CD14-positive monocyte (primary cell): ENCODE measurements at regions not wholly inside any gene's neighbourhood (a gene's known extent, or its start where the extent isn't known, plus 50 kb on each side); places are given as distances from the start of the nearest gene placed in this dataset.

Experiments used
- DNase-seq, 3 donors: peaks; one replicate each; pipeline ENCODE4 v3.0.0-alpha.2; 2011 to 2022
- H2AFZ ChIP-seq: 2 replicates; pipeline ENCODE4 v1.6.0; 2012; ENCODE audit warnings: mild to moderate bottlenecking, low read depth, low read length, inconsistent platforms; ENCODE audit not compliant: insufficient read depth, poor library complexity, severe bottlenecking
- H3K27ac ChIP-seq, 2 donors: 1 replicate in 1 of 2; 2 replicates in 1 of 2; pipeline ENCODE4 v1.5.1; 2012 to 2013; ENCODE audit warnings: low read length in 2 of 2, control low read depth in 1 of 2, inconsistent platforms in 1 of 2, low read depth in 1 of 2, mild to moderate bottlenecking in 1 of 2
- H3K27me3 ChIP-seq, 2 donors: one replicate each; pipeline versions ENCODE4 v1.6.0 to v1.6.1; 2011 to 2013; ENCODE audit warnings: low read length in 2 of 2; ENCODE audit not compliant: control insufficient read depth in 2 of 2, insufficient read depth in 2 of 2
- H3K36me3 ChIP-seq, 2 donors: replicated peaks in 1 of 2; 1 replicate in 1 of 2; 2 replicates in 1 of 2; pipeline versions ENCODE4 v1.5.1 to v1.6.1; 2012 to 2013; ENCODE audit warnings: low read length in 2 of 2, control low read depth in 1 of 2, inconsistent platforms in 1 of 2, mild to moderate bottlenecking in 1 of 2; ENCODE audit not compliant: insufficient read depth in 2 of 2, control insufficient read depth in 1 of 2
- H3K4me1 ChIP-seq, 2 donors: 1 replicate in 1 of 2; 2 replicates in 1 of 2; pipeline versions ENCODE4 v1.5.1 to v1.6.1; 2012 to 2013; ENCODE audit warnings: low read length in 2 of 2, control low read depth in 1 of 2, inconsistent platforms in 1 of 2, mild to moderate bottlenecking in 1 of 2, moderate library complexity in 1 of 2; ENCODE audit not compliant: insufficient read depth in 2 of 2, control insufficient read depth in 1 of 2
- H3K4me2 ChIP-seq: replicated peaks from 2 replicates; pipeline ENCODE3; 2012; ENCODE audit warnings: low read length, moderate library complexity, mild to moderate bottlenecking; ENCODE audit not compliant: poor library complexity, severe bottlenecking; ENCODE audit errors: extremely low read depth
- H3K4me3 ChIP-seq, 3 experiments: fragments of 200-600 bp in 1 of 3; sonication (generic) in 1 of 3; replicated peaks in 1 of 3; 1 replicate in 2 of 3; 2 replicates in 1 of 3; pipeline ENCODE4 v1.5.1; 2011 to 2013; ENCODE audit warnings: low read length in 3 of 3, mild to moderate bottlenecking in 3 of 3, control low read depth in 2 of 3, low read depth in 2 of 3, inconsistent platforms in 1 of 3, moderate library complexity in 1 of 3
- H3K79me2 ChIP-seq: 2 replicates; pipeline ENCODE4 v1.6.0; 2012; ENCODE audit warnings: mild to moderate bottlenecking, control low read depth, inconsistent platforms, low read length, moderate library complexity; ENCODE audit not compliant: insufficient read depth
- H3K9ac ChIP-seq: 2 replicates; pipeline ENCODE4 v1.6.0; 2017; ENCODE audit warnings: low read length, mild to moderate bottlenecking; ENCODE audit not compliant: insufficient read depth, poor library complexity, severe bottlenecking
- H3K9me3 ChIP-seq, 2 donors: replicated peaks in 1 of 2; 1 replicate in 1 of 2; 2 replicates in 1 of 2; pipeline versions ENCODE4 v1.5.1 to v1.6.1; 2012 to 2013; ENCODE audit warnings: low read length in 2 of 2, control low read depth in 1 of 2; ENCODE audit not compliant: control insufficient read depth in 1 of 2, insufficient read depth in 1 of 2
- H4K20me1 ChIP-seq: 2 replicates; pipeline ENCODE4 v1.6.0; 2012; ENCODE audit warnings: mild to moderate bottlenecking, low read length, control low read depth, moderate library complexity; ENCODE audit not compliant: insufficient read depth
- H3K27ac Mint-ChIP-seq, 7 donors: one replicate each; pipeline ENCODE4 v1.8.0; 2020; ENCODE audit warnings: mild to moderate bottlenecking in 7 of 7, mixed read lengths in 7 of 7, moderate library complexity in 6 of 7, inconsistent platforms in 2 of 7
- H3K27me3 Mint-ChIP-seq, 3 donors: one replicate each; pipeline ENCODE4 v1.8.0; 2021 to 2022; ENCODE audit warnings: low read depth in 3 of 3, mild to moderate bottlenecking in 3 of 3, mixed read lengths in 3 of 3, moderate library complexity in 3 of 3, inconsistent platforms in 1 of 3
- H3K36me3 Mint-ChIP-seq, 2 donors: one replicate each; pipeline ENCODE4 v1.8.0; 2020; ENCODE audit warnings: mixed read lengths in 2 of 2, inconsistent platforms in 1 of 2, mild to moderate bottlenecking in 1 of 2
- H3K4me1 Mint-ChIP-seq: one replicate; pipeline ENCODE4 v1.8.0; 2020; ENCODE audit warnings: mild to moderate bottlenecking, mixed read lengths
- H3K4me3 Mint-ChIP-seq, 2 donors: one replicate each; pipeline ENCODE4 v1.8.0; 2020; ENCODE audit warnings: mild to moderate bottlenecking in 2 of 2, mixed read lengths in 2 of 2, moderate library complexity in 1 of 2
- H3K9me3 Mint-ChIP-seq, 7 donors: one replicate each; pipeline ENCODE4 v1.8.0; 2020 to 2022; ENCODE audit warnings: mixed read lengths in 7 of 7, mild to moderate bottlenecking in 6 of 7, moderate library complexity in 6 of 7, inconsistent platforms in 2 of 7
- WGBS: methylation state at CpG from one replicate; pipeline ENCODE4 v1.1.5; 2013; ENCODE audit warnings: missing lambda C conversion rate; ENCODE audit not compliant: insufficient coverage; 5-methylcytosine and 5-hydroxymethylcytosine counted together
- intact Hi-C, 2 donors: fragments of 100-400 bp; cut with micrococcal nuclease; formaldehyde crosslinking; loops; one replicate each; pipeline versions ENCODE4 v1.15.0 to v1.15.1; 2023
- TF ChIP-seq, protein P1 (sequence below): fragments of 200-600 bp; IDR thresholded peaks from one replicate; pipeline ENCODE4 v1.8.0; 2022; ENCODE audit warnings: antibody characterized with exemption, mild to moderate bottlenecking

GRCh38 chr11:70845591-70846041, 406.8 kb downstream of the SHANK2 start:
- H3K9me3 Mint-ChIP-seq: peaks cover 0 to 3% (median 0%) of the 10 kb centered on the region in 7 donors
- 32% methylated on average over 12 of the region's 16 CpGs for WGBS
- H3K27ac ChIP-seq: no peak overlapping the region
- no peak overlapping the region for H3K4me3 ChIP-seq
- H4K20me1 ChIP-seq: no peaks in the 10 kb centered on the region
- H3K4me1 ChIP-seq: no peaks in the 10 kb centered on the region
- H3K4me2 ChIP-seq: no peak overlapping the region
- H3K9ac ChIP-seq: no peak overlapping the region
- TF ChIP-seq, protein P1, sequence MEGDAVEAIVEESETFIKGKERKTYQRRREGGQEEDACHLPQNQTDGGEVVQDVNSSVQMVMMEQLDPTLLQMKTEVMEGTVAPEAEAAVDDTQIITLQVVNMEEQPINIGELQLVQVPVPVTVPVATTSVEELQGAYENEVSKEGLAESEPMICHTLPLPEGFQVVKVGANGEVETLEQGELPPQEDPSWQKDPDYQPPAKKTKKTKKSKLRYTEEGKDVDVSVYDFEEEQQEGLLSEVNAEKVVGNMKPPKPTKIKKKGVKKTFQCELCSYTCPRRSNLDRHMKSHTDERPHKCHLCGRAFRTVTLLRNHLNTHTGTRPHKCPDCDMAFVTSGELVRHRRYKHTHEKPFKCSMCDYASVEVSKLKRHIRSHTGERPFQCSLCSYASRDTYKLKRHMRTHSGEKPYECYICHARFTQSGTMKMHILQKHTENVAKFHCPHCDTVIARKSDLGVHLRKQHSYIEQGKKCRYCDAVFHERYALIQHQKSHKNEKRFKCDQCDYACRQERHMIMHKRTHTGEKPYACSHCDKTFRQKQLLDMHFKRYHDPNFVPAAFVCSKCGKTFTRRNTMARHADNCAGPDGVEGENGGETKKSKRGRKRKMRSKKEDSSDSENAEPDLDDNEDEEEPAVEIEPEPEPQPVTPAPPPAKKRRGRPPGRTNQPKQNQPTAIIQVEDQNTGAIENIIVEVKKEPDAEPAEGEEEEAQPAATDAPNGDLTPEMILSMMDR: no peak
- no peaks in the 10 kb centered on the region for H3K36me3 Mint-ChIP-seq
- H2AFZ ChIP-seq: no peak overlapping the region
- H3K27ac Mint-ChIP-seq: peak overlapping the region in 1 of 7 donors; percentile 54
- H3K9me3 ChIP-seq: no peaks in the 10 kb centered on the region
- DNase-seq: no peak
- H3K27me3 Mint-ChIP-seq: peaks cover 6 to 23% (median 16%) of the 10 kb centered on the region in 3 donors
- H3K27me3 ChIP-seq: peaks cover 0 to 2% of the 10 kb centered on the region in 2 donors
- no peaks in the 10 kb centered on the region for H3K4me1 Mint-ChIP-seq
- H3K79me2 ChIP-seq: no peaks in the 10 kb centered on the region
- peak overlapping the region in 1 of 2 donors; percentile 5 for H3K4me3 Mint-ChIP-seq
- no peaks in the 10 kb centered on the region for H3K36me3 ChIP-seq
- intact Hi-C loops: no loop called here

DNA sequence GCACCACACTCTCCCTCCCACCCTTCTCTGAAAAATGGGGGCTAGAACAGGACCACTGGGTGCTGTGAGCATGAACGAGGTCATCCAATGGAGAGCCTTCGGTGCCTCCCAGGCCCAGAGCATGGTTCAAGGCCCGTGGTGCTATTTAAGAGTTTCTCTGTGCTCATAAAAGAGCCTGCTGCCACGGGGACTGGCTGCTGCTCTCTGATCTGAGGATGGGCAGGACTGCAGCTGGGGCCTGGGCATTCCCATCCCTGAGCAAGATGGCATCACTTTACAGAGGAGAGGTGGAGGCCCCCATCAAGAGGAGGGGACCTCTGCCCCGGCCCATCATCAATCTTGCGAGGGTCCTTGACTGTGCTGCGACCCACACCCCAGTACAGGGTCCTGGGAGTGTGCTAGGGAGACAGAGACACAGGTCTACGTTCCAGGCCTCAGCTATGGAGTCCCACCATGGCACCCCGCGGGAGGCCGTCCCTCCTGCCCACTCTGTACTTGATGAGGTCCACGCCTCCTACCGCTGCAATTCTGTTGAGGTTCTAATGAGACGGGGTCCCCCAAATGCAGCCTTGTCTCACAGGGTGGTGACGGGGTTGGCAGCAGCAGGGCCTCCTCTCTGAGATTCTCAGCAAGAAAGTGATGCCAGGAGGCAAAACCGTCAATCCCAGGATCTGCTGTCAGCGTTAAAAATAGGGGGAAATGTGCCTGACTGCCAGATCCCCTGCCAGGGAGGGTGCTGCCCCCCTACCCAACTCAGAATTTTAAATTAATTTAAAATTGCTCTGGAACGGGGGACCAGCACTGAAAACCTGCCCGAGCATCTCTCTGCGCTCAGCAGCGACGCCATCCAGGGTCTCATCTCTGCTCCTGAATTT, 405.4 kb downstream of the SHANK2 start:
- peaks cover 6 to 23% (median 13%) of the 10 kb centered on the region in 3 donors for H3K27me3 Mint-ChIP-seq
- Histone ChIP-seq H3K27ac (no peak overlapping the region), H4K20me1 (no peaks in the 10 kb centered on the region), H3K79me2 (no peaks in the 10 kb centered on the region), H3K4me3 (no peak overlapping the region), H3K36me3 (no peaks in the 10 kb centered on the region), H3K27me3 (peaks cover 0 to 2% of the 10 kb centered on the region in 2 donors), H3K4me2 (no peak overlapping the region), H3K9me3 (no peaks in the 10 kb centered on the region), H3K9ac (no peak overlapping the region), H3K4me1 (no peaks in the 10 kb centered on the region), H2AFZ (no peak overlapping the region)
- intact Hi-C loops: no loop called here
- H3K9me3 Mint-ChIP-seq: peaks cover 0 to 3% (median 0%) of the 10 kb centered on the region in 7 donors
- TF ChIP-seq, protein P1: no peak
- no peak overlapping the region for H3K4me3 Mint-ChIP-seq
- 92% methylated on average over 17 of the region's 22 CpGs for WGBS
- no peaks in the 10 kb centered on the region for H3K4me1 Mint-ChIP-seq
- no peak for DNase-seq
- H3K36me3 Mint-ChIP-seq: no peaks in the 10 kb centered on the region
- no peak overlapping the region for H3K27ac Mint-ChIP-seq
